HG02588 (cell line): ENCODE measurements at regions not wholly inside any gene's neighbourhood (a gene's known extent, or its start where the extent isn't known, plus 50 kb on each side); places are given as distances from the start of the nearest gene placed in this dataset.
"Not testable (repeated sequence)": the region's sequence is repeated elsewhere in the genome, so short reads cannot be mapped to it uniquely, and the experiment has no call there.

Source experiments
- ATAC-seq: cut with Tn5 transposase; IDR thresholded peaks from one replicate; pipeline ENCODE4 v1.9.1; 2021; ENCODE audit warnings: mild to moderate bottlenecking, moderate library complexity; ENCODE audit not compliant: unreplicated experiment

DNA sequence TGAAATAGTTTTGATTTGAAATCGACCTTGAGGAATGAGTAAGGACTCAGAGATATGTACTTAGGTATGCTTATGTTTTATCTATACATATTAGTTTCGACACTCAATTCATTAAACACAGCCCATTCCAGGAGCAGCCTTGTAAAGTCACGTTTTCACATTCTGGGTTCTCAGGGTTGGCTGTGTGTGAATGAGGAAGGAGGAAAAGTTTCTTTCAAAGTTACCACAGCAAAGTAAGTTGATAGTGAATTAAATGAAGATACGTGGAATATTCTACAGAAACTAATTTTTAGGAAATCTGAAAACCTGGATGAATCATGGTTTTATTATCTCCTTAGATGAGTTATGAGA, 133.5 kb downstream of the C3orf38 start:
- ATAC-seq: no peak

DNA sequence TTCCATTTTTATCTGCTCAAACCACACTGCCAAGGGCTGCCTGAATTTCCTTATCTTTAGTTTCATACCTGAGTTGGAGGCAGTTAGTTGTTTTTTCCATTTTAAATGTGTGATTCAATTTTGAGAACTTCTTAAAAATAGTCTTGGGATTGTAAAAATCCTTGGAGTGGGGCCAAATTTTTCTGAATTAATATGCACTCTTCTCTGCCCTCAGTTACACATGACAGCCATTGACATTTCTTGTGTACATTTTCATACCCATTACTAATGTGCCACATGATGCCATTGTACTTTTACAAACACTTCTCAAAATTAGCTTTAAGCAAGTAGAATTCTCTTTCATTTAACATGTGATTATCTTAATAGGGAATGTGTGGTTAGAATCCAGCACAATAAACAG, 141.7 kb downstream of the C3orf38 start:
- ATAC-seq: no peak

DNA sequence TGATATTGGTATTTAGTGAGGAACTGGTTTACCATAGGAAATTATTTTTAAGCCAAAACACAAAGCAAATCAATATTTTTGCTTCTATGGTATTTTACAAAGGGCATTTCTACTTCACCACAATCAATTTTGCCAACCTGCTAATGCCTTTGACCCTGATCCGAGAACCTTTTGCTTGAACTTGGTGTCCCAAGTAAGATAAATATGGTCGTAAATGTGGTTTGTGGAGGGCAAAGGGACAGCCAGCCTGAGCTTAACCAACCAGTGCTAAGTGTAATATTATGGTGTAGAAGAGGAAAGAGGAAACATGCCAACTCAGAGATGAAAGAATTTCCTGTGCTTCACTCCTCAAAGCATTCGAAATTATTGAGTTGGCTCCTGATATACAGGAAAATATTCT, 148.4 kb downstream of the C3orf38 start:
- ATAC-seq: no peak

DNA sequence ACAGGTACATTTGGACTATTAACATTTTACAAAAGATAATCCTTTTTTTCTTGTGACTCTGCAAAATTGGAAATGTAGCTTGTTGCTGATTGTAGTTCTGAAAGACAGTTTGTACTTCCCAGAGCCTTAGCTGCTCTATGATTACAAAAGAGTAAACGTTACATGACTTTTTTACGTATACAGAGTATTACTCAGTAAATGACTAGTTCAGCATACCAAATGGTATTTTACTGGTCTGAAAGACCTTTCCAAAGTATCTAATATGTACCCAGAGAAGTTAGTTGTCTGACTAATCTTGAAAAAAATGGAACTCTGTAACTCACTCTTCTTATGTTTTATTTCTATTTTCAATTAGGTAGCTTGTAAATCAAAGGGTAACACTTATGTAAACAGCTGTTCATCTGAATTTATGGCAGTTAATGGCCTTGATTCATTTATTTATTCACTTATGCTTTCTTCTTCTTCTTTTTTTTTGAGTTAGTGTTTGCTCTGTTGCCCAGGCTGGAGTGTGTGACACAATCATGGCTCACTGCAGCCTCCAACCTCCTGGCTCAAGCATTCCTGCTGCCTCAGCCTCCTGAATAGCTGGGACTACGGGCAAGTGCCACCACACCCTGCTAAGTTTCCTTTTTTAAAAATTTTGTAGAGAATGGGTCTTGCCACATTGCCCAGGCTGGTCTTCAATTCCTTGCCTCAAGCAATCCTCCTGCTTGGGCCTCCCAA, 151.7 kb downstream of the C3orf38 start:
- no peak for ATAC-seq

DNA sequence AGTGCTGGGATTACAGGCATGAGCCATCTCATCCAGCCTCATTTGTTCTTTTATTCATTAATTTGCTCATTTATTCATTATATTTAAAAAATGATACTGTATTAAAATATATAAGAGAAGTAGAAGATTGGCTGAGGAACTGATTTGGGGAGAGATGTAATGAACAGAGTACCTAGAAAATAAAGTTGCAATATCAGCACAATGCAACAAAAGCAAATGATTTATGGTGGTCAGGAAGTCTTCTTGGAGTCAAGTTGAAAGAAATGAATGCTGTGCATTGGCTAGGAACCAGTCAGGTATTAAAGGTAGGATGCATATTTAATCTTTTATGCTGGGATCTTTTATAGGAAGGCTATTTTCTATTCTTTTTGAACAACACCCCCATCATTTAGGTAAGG, 152.2 kb downstream of the C3orf38 start:
- no peak for ATAC-seq

DNA sequence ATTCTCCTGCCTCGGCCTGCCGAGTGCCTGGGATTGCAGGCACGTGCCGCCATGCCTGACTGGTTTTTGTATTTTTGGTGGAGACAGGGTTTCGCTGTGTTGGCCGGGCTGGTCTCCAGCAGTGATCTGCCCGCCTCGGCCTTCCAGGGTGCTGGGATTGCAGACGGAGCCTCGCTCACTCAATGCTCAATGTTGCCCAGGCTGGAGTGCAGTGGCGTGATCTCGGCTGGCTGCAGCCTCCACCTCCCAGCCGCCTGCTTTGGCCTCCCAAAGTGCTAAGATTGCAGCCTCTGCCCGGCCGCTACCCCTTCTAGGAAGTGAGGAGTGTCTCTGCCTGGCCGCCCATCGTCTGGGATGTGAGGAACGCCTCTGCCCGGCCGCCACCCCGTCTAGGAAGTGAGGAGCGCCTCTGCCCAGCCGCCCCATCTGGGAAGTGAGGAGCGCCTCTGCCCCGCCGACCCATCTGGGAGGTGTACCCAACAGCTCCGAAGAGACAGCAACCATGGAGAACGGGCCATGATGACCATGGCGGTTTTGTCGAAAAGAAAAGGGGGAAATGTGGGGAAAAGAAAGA, 153.7 kb downstream of the C3orf38 start:
- ATAC-seq: not testable (repeated sequence)

DNA sequence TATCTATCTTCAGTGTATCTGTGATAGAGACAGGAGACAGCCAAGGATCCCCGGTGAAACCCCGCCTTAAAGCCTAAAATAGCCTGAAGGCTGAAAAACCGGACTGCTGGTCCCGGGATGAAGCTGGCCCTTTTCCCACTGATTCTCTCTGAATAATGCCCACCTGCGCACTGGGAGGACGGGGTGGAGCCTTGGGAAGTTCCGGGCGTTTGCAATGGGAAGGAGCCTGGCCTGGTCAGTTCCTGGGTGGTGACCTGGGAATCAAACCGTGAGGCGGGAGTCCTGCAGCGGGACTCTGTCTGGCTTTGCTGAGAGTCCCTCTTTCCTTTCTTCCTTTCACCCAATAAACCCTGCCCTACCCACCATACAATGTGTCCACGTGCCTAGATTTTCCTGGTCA, 157.9 kb downstream of the C3orf38 start:
- no peak for ATAC-seq

DNA sequence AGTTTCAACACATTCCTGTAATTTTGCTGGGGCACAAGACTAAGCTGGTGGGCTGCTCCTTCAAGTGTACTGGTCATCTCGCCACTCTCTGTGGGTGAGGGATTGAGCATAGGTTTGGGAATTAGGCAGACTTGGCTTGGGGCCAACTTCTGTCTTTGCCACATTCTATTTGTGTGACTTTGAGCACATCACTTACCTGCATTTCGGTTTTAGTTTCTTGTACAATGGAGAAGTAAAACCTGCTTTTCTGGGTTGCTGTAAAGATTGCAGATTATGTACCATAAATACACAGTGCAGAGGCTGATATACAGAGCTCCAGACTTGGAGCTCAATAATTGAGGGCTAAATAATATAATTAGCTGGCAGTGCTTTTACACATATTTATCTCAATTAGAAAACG, 162.1 kb downstream of the C3orf38 start:
- no peak for ATAC-seq

DNA sequence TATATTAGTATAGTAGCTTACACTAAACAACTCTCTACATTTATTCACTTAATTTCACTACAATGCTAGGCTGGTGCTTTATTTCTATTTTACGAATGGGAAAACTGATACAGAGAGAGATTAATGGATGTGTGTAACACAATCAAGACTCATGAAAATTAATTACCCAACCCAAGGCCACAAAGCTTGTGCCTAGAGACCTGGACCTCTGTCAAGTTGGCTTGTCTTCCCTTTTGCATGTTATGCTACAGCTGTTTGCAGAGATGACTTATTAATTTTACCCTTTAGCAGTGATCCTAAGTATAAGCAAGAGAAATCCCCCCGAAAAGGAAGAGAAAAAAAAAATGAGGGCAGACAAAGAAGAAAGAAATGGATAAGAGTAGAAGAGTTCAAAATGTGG, 162.5 kb downstream of the C3orf38 start:
- no peak for ATAC-seq

DNA sequence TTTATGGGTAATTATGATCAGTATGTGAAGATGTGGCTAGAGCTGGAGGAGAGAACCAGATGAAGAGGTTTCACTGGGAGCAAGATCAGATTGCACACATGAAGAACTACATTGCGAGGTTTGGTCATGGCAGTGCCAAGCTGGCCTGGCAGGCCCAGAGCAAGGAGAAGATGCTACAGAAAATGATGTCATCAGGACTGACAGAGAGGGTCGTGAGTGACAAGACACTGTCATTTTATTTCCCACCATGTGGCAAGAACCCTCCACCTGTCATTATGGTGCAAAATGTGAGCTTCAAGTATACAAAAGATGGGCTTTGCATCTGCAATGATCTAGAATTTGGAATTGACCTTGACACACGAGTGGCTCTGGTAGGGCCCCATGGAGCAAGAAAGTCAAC, 168.3 kb downstream of the C3orf38 start:
- ATAC-seq: no peak

DNA sequence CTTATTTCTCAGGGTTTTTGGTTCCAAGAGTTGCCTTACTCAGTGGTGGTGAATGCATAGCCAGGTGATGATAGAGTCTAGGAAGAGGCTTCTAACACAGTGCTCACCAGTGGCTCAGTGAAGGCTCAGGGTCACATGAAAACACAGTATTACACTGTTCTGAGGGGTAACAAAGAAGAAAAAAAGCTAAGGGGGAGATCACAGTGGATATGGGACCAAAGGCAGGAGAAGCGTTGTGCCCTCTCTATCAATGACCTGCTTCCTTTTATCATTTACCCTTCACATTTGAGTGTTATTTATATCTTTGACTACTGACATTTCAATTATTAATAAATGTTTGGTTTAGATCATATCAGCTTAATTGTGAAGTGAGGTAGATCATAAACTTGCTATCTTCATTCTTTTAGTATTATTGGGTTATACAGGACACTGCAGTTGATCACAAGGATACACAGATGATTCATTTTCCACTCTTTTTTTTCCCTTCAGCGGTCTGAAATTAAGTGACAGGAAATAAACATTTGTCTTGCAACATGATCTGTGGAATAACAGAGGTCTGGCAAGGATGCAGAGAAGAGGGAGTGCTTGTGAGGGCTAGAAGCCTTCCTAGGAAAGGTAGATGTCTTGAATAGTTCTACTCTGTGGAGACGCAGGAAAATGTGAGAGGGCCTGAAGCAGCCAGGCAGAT, 171.7 kb downstream of the C3orf38 start:
- no peak for ATAC-seq

DNA sequence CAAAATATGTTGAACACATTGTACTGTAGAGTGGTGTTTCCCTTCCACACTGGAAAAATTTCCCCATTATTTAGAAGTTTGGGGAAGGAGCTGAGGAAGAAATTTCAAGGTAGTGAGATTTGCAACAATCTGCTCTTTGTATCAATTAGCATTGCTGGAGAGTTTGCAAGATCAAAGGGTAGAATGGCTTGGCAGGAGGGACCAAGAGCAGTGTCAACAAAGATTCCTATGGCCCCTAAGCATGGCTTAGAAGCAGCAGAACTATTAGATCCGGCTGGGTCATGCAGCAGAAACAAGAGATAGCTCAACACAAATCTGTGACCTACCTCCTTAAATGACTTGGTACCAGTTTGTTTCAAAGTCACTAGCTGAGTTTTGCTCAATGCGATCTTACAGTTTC, 175.0 kb downstream of the C3orf38 start:
- ATAC-seq: no peak

DNA sequence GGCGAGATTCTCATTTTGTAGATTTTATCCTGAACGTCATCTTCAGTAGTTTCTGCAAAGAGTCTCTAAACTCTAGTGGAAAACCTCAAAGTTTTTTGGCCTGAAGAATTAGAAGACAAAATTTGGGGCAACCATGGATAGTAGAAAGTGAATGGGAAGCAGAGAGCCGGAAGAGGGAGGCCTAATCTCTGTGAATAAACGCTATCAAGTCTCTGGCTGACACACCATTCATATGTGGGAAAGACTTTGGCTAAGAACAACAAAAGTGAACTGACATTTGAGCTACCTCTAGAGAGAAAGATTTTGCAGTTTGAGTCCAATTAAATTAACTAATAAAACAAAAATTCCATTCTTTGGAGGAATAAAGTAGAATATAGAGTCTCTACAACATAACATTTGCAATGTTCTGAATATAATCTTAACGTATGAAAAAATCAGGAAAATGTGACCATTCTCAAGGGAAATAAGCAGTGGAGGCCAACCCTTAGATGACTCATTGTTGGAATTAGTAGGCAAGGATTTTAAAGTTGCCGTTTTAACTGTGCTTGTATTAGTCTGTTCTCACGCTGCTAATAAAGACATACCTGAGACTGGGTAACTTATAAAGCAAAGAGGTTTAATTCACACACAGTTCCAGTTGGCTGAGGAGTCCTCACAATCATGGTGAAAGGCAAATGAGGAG, 184.6 kb downstream of the C3orf38 start:
- ATAC-seq: no peak

DNA sequence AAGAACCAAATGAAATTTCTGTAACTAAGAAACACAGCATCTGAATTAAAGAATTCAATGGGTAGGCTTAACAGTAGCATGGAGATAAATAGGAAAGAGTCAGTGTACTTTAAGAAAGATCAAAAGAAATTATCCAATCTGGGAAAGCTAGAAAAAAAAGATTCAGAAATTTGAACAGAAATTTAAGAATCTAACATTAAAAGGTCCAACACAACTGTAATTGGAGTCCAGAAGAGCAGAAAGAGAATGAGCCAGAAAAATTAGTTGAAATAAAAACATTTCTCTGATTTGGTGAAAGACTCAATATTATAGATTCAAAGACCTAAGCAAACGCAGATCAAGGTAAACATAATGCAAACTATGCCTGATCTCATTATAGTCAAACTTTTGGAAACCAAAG, 187.1 kb downstream of the C3orf38 start:
- ATAC-seq: no peak

DNA sequence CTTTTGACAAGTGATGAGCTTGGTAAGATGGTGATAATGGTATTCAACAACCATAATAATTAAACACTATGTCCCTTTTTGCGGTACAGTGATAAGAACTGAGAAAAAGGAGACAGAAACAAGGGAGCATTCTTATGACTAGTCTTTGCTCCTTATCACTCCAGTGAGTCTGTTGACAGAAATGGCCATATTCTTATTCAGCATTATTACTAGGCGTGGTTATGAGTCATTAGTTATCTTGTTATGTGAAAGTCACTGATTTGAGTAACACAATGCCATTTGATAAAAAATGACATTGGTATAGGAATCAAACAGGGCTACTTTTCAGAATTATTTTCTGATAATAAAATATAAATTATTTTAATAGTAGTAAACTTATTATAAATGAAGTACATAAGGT, 193.5 kb downstream of the C3orf38 start:
- ATAC-seq: no peak

DNA sequence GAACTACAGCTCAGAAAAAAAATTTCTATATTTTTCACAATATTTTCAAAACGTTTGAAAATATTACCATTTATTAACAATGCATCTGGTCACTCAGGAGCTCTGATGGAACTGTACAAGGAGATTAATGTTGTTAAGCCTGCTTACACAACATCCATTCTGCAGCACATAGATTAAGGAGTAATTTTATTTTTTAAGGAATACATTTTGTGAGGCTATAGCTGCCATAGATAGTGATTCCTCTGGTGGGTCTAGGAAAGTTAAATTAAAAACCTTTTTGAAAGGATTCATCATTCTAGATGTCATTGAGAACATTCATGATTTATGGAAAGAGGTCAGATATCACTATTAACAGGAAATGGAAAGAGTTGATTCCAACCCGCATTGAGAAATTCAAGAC, 196.9 kb downstream of the C3orf38 start:
- ATAC-seq: no peak

DNA sequence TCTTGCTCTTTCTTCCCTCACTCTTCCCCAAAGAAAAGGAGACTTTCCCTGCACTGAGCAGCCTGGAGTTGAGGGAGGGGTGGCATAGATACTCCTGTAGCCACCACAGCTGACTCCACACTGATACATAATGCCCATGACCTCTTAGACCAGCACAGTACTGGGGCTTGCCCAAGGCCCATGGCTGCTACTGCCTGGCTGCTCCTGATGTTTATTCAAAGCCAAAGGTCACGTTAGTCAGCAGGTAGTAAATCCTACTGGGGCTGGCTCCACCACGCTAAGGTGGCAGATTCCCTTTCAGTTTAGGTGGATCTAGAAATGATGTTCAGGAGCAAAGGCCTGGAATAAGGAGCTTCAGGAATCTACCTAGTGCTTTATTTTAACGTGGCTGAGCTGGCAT, 212.7 kb downstream of the C3orf38 start:
- ATAC-seq: no peak

DNA sequence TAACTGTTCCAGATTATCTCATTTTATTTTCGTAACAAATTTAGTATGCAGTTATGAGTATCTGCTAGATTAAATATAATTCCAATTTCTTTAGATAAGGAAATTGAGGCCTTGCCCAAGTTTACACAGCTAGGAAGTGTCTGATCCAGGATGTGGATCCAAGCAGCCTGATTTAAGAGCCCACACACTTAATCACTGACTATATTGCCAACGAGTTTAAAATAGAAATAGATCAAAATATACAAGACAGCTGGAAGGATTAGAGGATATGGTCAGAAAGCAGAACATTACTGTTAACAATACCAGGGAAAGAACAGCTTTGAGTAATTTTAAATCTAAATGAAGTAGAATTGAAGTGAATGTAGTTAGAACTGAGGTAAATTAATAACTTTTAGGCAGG, 215.2 kb downstream of the C3orf38 start:
- ATAC-seq: no peak

DNA sequence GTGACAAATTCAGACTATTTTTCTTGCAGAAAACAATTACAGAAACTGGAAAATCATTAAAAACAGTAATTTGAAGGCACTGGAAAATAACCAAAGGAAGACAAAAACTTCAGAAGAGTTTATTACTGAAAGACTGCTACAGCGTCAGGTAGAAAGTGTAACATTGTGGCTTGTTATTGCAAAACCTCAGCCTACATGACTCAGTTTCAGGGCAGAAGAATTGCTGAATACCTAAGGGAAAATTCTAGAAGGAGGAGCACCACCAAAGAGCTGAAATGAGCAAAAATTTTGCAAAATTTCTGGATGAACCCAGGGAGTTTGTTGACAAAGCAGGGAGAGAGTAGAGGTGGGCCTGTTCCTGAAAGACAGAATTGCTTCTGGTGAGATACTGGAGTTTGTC, 219.6 kb downstream of the C3orf38 start:
- ATAC-seq: no peak

DNA sequence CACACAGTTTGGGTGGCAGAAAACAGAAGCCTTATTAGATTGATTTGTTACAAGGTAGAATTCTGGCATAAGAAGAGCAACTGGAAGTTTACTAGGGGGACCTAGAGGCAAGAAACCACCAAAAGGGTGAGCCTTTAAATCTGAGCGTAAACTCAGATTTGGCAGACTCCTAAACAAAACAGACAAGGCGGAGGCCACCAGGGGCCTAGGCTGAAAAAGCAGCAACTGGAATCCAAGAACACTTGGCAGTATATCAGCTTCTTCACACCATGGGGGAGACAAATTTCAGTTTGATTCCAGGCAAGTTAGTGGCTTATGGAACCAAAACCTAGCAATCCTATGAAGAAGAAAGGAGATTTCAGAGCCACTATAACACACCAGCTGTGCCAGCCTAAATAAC, 220.0 kb downstream of the C3orf38 start:
- ATAC-seq: no peak

DNA sequence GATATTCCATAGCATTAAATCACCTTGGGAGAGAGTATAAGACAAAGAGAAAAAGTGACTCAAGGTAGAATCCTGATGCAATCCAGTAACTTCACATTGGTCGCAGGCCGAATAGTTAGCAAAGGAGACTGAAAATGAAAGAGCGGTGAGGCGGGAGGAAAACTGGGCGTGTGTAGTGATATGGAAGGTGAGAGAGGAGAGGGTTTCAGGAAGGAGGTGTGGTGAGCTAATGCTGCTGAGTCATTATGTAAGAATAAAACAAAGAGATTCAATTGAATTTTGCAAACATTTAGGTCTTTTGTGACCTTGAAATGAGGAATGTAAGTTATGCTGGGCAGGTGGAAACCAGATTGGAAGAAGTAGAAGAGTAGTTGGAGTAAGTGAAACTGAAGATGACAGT, 235.3 kb downstream of the C3orf38 start:
- ATAC-seq: no peak

DNA sequence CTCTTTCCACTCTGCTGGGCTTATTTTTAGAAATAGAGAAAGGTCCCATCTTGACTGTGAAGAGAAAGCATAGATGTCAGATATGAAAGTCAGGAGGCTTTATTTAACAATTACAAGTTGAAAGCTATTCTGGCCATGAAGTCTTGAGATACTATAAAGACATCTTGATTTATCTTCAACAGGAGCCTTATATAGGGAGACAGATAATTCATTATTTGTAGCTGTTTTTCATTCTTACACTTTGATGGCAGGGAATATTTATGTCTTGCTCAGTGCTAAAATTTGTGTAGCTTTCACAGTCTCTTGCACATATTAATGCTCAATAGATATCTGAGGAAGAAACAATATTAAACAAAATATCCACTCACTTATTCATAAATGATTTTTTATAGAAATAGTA, 248.8 kb downstream of the C3orf38 start:
- no peak for ATAC-seq
